GM23338 (cell line): ENCODE measurements at regions not wholly inside any gene's neighbourhood (a gene's known extent, or its start where the extent isn't known, plus 50 kb on each side); places are given as distances from the start of the nearest gene placed in this dataset.

Experiments used
- ATAC-seq: fragments of 200-7000 bp; cut with Tn5 transposase; 3 replicates; pipeline ENCODE4 v1.9.1; 2020
- DNase-seq: peaks from one replicate; pipeline ENCODE4 v3.0.0-alpha.2; 2015; ENCODE audit warnings: low spot score
- H2AFZ ChIP-seq: fragments of 200-600 bp; sonication (generic); 2 replicates; pipeline ENCODE4 v1.8.0; 2016; ENCODE audit warnings: antibody characterized with exemption, mild to moderate bottlenecking, moderate library complexity
- H3F3A ChIP-seq: fragments of 200-600 bp; sonication (generic); replicated peaks from 2 replicates; pipeline ENCODE4 v1.8.0; 2017; ENCODE audit warnings: antibody characterized with exemption, mixed run types, low read depth
- H3K27ac ChIP-seq: fragments of 200-600 bp; sonication (generic); 2 replicates; pipeline ENCODE4 v1.6.1; 2016; ENCODE audit warnings: low read depth
- H3K27me3 ChIP-seq: fragments of 200-600 bp; sonication (generic); 2 replicates; pipeline ENCODE4 v1.8.0; 2016; ENCODE audit warnings: mild to moderate bottlenecking, mixed run types, moderate library complexity; ENCODE audit not compliant: insufficient read depth
- H3K36me3 ChIP-seq: fragments of 200-600 bp; sonication (generic); 2 replicates; pipeline ENCODE4 v1.8.0; 2016; ENCODE audit warnings: mild to moderate bottlenecking; ENCODE audit not compliant: insufficient read depth
- H3K4me1 ChIP-seq: fragments of 200-600 bp; sonication (generic); 2 replicates; pipeline ENCODE4 v1.8.0; 2016; ENCODE audit warnings: mild to moderate bottlenecking, moderate library complexity; ENCODE audit not compliant: insufficient read depth
- H3K4me2 ChIP-seq: fragments of 200-600 bp; sonication (generic); 2 replicates; pipeline ENCODE4 v1.7.1; 2017; ENCODE audit warnings: mixed run types
- H3K4me3 ChIP-seq: fragments of 200-600 bp; sonication (generic); 2 replicates; pipeline ENCODE4 v1.6.1; 2016; ENCODE audit warnings: mixed run types
- H3K79me2 ChIP-seq: fragments of 200-600 bp; sonication (generic); replicated peaks from 2 replicates; pipeline ENCODE4 v1.8.0; 2017; ENCODE audit warnings: mild to moderate bottlenecking; ENCODE audit not compliant: insufficient read depth
- H3K9me2 ChIP-seq: fragments of 200-600 bp; sonication (generic); 2 replicates; pipeline ENCODE4 v1.8.0; 2017; ENCODE audit not compliant: insufficient read depth
- H4K20me1 ChIP-seq: fragments of 200-600 bp; sonication (generic); replicated peaks from 2 replicates; pipeline ENCODE4 v1.8.0; 2017; ENCODE audit warnings: mild to moderate bottlenecking; ENCODE audit not compliant: insufficient read depth
- H3K27ac Mint-ChIP-seq: 2 replicates; pipeline ENCODE4 v1.8.0; 2020; ENCODE audit warnings: inconsistent platforms, mild to moderate bottlenecking, moderate library complexity, mixed read lengths
- H3K27me3 Mint-ChIP-seq: 3 replicates; pipeline ENCODE4 v1.8.0; 2022; ENCODE audit warnings: low read depth, mild to moderate bottlenecking, moderate library complexity, mixed read lengths, inconsistent platforms; ENCODE audit not compliant: insufficient read depth, poor library complexity
- H3K36me3 Mint-ChIP-seq: 3 replicates; pipeline ENCODE4 v1.8.0; 2021; ENCODE audit warnings: low read depth, mild to moderate bottlenecking, inconsistent platforms, moderate library complexity, mixed read lengths
- H3K4me1 Mint-ChIP-seq: 3 replicates; pipeline ENCODE4 v1.8.0; 2020; ENCODE audit warnings: mild to moderate bottlenecking, inconsistent platforms, mixed read lengths
- H3K4me3 Mint-ChIP-seq: 3 replicates; pipeline ENCODE4 v1.8.0; 2021; ENCODE audit warnings: moderate library complexity, mild to moderate bottlenecking, inconsistent platforms, mixed read lengths
- H3K9me3 Mint-ChIP-seq: 3 replicates; pipeline ENCODE4 v1.8.0; 2020; ENCODE audit warnings: moderate library complexity, mild to moderate bottlenecking, inconsistent platforms, mixed read lengths
- CREB1 ChIP-seq: fragments of 250-450 bp; sonication (Bioruptor Pico); IDR thresholded peaks from 2 replicates; pipeline ENCODE4 v1.5.0; 2020; ENCODE audit warnings: low read depth, mild to moderate bottlenecking, moderate library complexity
- NANOG ChIP-seq: IDR thresholded peaks from 2 replicates; pipeline ENCODE4 v1.6.1; 2016; ENCODE audit warnings: antibody characterized with exemption, borderline replicate concordance
- STAT1 ChIP-seq: IDR thresholded peaks from one replicate; pipeline ENCODE4 v1.6.1; 2016; ENCODE audit warnings: antibody characterized with exemption; ENCODE audit not compliant: unreplicated experiment
- ZNF114 ChIP-seq: fragments of 250-450 bp; sonication (Bioruptor Pico); IDR thresholded peaks from 2 replicates; pipeline ENCODE4 v1.5.0; 2020; ENCODE audit warnings: mild to moderate bottlenecking, moderate library complexity
- TF ChIP-seq, protein P1 (sequence below), 2 experiments: fragments of 200-600 bp in 1 of 2; sonication (generic) in 1 of 2; conservative IDR thresholded peaks; 2 replicates each; pipeline versions ENCODE4 v1.5.1 to v1.6.1; 2016 to 2017; ENCODE audit warnings: antibody characterized with exemption in 2 of 2, low read depth in 2 of 2, mild to moderate bottlenecking in 2 of 2, moderate library complexity in 1 of 2
- TF ChIP-seq, protein P2 (sequence below): IDR thresholded peaks from one replicate; pipeline ENCODE4 v1.6.1; 2018; ENCODE audit warnings: antibody characterized with exemption; ENCODE audit not compliant: unreplicated experiment
- TF ChIP-seq, protein P3 (sequence below): IDR thresholded peaks from 2 replicates; pipeline ENCODE4 v1.6.1; 2016; ENCODE audit warnings: antibody characterized with exemption

DNA sequence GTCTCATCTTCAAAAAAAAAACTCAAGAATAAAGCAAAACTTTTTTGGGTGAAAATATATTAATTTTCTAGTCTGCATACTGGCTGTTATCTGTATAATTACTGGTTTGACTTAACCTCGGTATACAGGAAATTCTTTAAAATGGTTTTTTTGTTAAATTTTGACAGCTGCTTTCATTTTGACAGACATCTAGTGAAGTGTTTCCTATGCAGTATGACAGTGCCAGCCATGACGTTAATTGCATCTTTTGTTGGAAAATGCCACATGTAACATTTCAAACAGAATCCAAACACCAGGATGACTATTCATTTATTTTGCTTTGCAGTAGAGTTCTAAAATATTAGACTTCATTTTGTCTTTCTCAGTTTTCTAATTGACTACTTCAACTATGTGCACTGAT, 460.4 kb downstream of the NXPH1 start:
- DNase-seq (no peak), ATAC-seq (no peak)
- Mint-ChIP-seq H3K9me3 (peaks cover 10% of the 10 kb centered on the region; the same call in 2 of the 3 replicates), H3K36me3 (peaks cover 10% of the 10 kb centered on the region), H3K27me3 (no peaks in the 10 kb centered on the region), H3K4me1 (peaks cover 7% of the 10 kb centered on the region; the same call in 2 of the 3 replicates), H3K4me3 (no peak overlapping the region), H3K27ac (no peak overlapping the region)
- Histone ChIP-seq H3K27me3 (no peaks in the 10 kb centered on the region), H3K4me3 (no peak overlapping the region), H2AFZ (no peak overlapping the region), H3F3A (no peaks in the 10 kb centered on the region), H3K36me3 (no peaks in the 10 kb centered on the region), H3K27ac (no peak overlapping the region), H3K79me2 (no peaks in the 10 kb centered on the region), H3K9me2 (no peaks in the 10 kb centered on the region; the same call in 1 of the 2 replicates), H3K4me1 (0 out of 2 replicates have a peak, but pooled peaks cover 4% of the 10 kb centered on the region), H3K4me2 (no peak overlapping the region), H4K20me1 (no peaks in the 10 kb centered on the region)
- no peak for TF ChIP-seq ZNF114 (CRISPR knock-in tag)
- no peak for TF ChIP-seq STAT1

DNA sequence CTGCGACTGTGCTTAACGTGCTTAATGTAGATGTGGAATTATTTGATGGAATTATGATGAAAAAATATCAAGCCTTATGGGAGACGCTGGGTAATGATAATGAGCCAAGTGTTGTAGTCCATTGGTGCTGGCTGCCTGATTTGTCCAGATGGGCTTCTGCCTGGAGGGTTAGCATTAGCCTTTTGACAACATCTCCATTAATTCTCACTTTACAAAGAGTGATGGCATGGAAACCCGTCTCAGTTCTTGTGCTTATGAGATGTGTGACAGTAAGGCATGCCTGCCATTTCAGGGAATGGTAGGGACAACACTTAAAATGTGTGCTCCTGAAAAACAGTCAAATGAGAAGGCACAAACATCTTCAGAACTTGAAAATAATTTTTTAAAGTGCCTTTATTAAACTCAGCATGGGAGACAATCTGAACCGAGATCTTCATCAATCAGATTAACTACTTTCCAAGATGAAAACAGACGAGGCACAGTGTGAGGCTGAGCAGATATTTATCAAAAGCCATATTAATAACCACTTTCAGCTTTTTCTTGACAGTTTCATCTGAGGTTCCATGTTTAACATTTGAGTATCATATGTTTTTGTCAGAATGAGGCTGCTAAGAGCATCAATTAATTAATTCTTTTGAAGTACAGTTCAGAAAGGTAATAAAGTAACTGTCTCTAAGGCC, 473.1 kb downstream of the NXPH1 start:
- H3K27me3 Mint-ChIP-seq, result no peaks in the 10 kb centered on the region
- no peaks in the 10 kb centered on the region for H3K36me3 Mint-ChIP-seq
- TF ChIP-seq, protein P1, sequence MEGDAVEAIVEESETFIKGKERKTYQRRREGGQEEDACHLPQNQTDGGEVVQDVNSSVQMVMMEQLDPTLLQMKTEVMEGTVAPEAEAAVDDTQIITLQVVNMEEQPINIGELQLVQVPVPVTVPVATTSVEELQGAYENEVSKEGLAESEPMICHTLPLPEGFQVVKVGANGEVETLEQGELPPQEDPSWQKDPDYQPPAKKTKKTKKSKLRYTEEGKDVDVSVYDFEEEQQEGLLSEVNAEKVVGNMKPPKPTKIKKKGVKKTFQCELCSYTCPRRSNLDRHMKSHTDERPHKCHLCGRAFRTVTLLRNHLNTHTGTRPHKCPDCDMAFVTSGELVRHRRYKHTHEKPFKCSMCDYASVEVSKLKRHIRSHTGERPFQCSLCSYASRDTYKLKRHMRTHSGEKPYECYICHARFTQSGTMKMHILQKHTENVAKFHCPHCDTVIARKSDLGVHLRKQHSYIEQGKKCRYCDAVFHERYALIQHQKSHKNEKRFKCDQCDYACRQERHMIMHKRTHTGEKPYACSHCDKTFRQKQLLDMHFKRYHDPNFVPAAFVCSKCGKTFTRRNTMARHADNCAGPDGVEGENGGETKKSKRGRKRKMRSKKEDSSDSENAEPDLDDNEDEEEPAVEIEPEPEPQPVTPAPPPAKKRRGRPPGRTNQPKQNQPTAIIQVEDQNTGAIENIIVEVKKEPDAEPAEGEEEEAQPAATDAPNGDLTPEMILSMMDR (conservative IDR thresholded peaks at IDR 0.05; ENCODE audit: low read depth in 2 of 2), result no peak
- TF ChIP-seq, protein P2, sequence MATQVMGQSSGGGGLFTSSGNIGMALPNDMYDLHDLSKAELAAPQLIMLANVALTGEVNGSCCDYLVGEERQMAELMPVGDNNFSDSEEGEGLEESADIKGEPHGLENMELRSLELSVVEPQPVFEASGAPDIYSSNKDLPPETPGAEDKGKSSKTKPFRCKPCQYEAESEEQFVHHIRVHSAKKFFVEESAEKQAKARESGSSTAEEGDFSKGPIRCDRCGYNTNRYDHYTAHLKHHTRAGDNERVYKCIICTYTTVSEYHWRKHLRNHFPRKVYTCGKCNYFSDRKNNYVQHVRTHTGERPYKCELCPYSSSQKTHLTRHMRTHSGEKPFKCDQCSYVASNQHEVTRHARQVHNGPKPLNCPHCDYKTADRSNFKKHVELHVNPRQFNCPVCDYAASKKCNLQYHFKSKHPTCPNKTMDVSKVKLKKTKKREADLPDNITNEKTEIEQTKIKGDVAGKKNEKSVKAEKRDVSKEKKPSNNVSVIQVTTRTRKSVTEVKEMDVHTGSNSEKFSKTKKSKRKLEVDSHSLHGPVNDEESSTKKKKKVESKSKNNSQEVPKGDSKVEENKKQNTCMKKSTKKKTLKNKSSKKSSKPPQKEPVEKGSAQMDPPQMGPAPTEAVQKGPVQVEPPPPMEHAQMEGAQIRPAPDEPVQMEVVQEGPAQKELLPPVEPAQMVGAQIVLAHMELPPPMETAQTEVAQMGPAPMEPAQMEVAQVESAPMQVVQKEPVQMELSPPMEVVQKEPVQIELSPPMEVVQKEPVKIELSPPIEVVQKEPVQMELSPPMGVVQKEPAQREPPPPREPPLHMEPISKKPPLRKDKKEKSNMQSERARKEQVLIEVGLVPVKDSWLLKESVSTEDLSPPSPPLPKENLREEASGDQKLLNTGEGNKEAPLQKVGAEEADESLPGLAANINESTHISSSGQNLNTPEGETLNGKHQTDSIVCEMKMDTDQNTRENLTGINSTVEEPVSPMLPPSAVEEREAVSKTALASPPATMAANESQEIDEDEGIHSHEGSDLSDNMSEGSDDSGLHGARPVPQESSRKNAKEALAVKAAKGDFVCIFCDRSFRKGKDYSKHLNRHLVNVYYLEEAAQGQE, result no peak
- no peak for TF ChIP-seq NANOG
- no peak for TF ChIP-seq STAT1
- no peak for TF ChIP-seq CREB1
- TF ChIP-seq, protein P3, sequence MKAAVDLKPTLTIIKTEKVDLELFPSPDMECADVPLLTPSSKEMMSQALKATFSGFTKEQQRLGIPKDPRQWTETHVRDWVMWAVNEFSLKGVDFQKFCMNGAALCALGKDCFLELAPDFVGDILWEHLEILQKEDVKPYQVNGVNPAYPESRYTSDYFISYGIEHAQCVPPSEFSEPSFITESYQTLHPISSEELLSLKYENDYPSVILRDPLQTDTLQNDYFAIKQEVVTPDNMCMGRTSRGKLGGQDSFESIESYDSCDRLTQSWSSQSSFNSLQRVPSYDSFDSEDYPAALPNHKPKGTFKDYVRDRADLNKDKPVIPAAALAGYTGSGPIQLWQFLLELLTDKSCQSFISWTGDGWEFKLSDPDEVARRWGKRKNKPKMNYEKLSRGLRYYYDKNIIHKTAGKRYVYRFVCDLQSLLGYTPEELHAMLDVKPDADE, result no peak
- TF ChIP-seq ZNF114 (CRISPR knock-in tag), result no peak
- ATAC-seq, result no peak
- DNase-seq, result no peak
- no peak overlapping the region for H3K4me3 ChIP-seq
- H3K27me3 ChIP-seq, result no peaks in the 10 kb centered on the region
- H3F3A ChIP-seq, result no peaks in the 10 kb centered on the region
- H2AFZ ChIP-seq, result no peak overlapping the region
- H3K4me2 ChIP-seq, result no peak overlapping the region
- H3K79me2 ChIP-seq, result no peaks in the 10 kb centered on the region
- H4K20me1 ChIP-seq, result no peaks in the 10 kb centered on the region
- H3K36me3 ChIP-seq, result no peaks in the 10 kb centered on the region
- H3K4me3 Mint-ChIP-seq, result no peak overlapping the region
- no peaks in the 10 kb centered on the region for H3K9me2 ChIP-seq
- no peaks in the 10 kb centered on the region for H3K9me3 Mint-ChIP-seq
- H3K4me1 ChIP-seq, result peaks cover 11% of the 10 kb centered on the region
- peaks cover 21% of the 10 kb centered on the region; the same call in 2 of the 3 replicates for H3K4me1 Mint-ChIP-seq
- no peak overlapping the region for H3K27ac ChIP-seq
- H3K27ac Mint-ChIP-seq, result no peak overlapping the region
